ENCODE measurements at regions not wholly inside any gene's neighbourhood (a gene's known extent, or its start where the extent isn't known, plus 50 kb on each side); places are given as distances from the start of the nearest gene placed in this dataset.
"Not testable (repeated sequence)": the region's sequence is repeated elsewhere in the genome, so short reads cannot be mapped to it uniquely, and the experiment has no call there.

- H3K27me3 ChIP-seq (ENCODE audit: control insufficient read depth in 2 of 2, insufficient read depth in 1 of 2, low read length in 1 of 2), result peaks cover 0 to 5% of the 10 kb centered on the region in 2 donors
- no peak overlapping the region for H3K27ac ChIP-seq (ENCODE audit: low read depth in 1 of 2, low read length in 1 of 2)
- no peaks in the 10 kb centered on the region for H3K4me1 ChIP-seq (ENCODE audit: control insufficient read depth in 2 of 2, insufficient read depth in 2 of 2, low read length in 2 of 2)
- no peaks in the 10 kb centered on the region for H3K9me3 ChIP-seq (ENCODE audit: control insufficient read depth in 2 of 2, insufficient read depth in 1 of 2, low read length in 1 of 2)
- WGBS, result 91% methylated on average over 11 of the region's 11 CpGs
- H3K36me3 ChIP-seq (ENCODE audit: control insufficient read depth in 2 of 2, insufficient read depth in 2 of 2, low read length in 1 of 2), result no peaks in the 10 kb centered on the region
- H3K4me3 ChIP-seq (ENCODE audit: low read length in 2 of 2), result no peak overlapping the region
- no peak for DNase-seq (ENCODE audit: low read depth in 6 of 9, low spot score in 9 of 9)
Measured at GRCh38 chr11:69218946-69219720, 63.4 kb downstream of the SMIM38 start.

- H3K27me3 ChIP-seq (ENCODE audit: control insufficient read depth in 2 of 2, insufficient read depth in 1 of 2, low read length in 1 of 2), result peaks cover 0 to 5% of the 10 kb centered on the region in 2 donors
- no peaks in the 10 kb centered on the region for H3K36me3 ChIP-seq (ENCODE audit: control insufficient read depth in 2 of 2, insufficient read depth in 2 of 2, low read length in 1 of 2)
- H3K27ac ChIP-seq (ENCODE audit: low read depth in 1 of 2, low read length in 1 of 2), result no peak overlapping the region
- H3K4me1 ChIP-seq (ENCODE audit: control insufficient read depth in 2 of 2, insufficient read depth in 2 of 2, low read length in 2 of 2), result no peaks in the 10 kb centered on the region
- no peak for DNase-seq (ENCODE audit: low read depth in 6 of 9, low spot score in 9 of 9)
- no peaks in the 10 kb centered on the region for H3K9me3 ChIP-seq (ENCODE audit: control insufficient read depth in 2 of 2, insufficient read depth in 1 of 2, low read length in 1 of 2)
- no peak overlapping the region for H3K4me3 ChIP-seq (ENCODE audit: low read length in 2 of 2)
- 89% methylated on average over 11 of the region's 11 CpGs for WGBS
Measured at GRCh38 chr11:69219991-69220390, 64.3 kb downstream of the SMIM38 start.

- H3K4me3 ChIP-seq (ENCODE audit: low read length in 2 of 2), result no peak overlapping the region
- no peaks in the 10 kb centered on the region for H3K9me3 ChIP-seq (ENCODE audit: control insufficient read depth in 2 of 2, insufficient read depth in 1 of 2, low read length in 1 of 2)
- no peaks in the 10 kb centered on the region for H3K4me1 ChIP-seq (ENCODE audit: control insufficient read depth in 2 of 2, insufficient read depth in 2 of 2, low read length in 2 of 2)
- H3K27ac ChIP-seq (ENCODE audit: low read depth in 1 of 2, low read length in 1 of 2), result no peak overlapping the region
- no peaks in the 10 kb centered on the region for H3K36me3 ChIP-seq (ENCODE audit: control insufficient read depth in 2 of 2, insufficient read depth in 2 of 2, low read length in 1 of 2)
- WGBS, result 97% methylated on average over 13 of the region's 13 CpGs
- DNase-seq (ENCODE audit: low read depth in 6 of 9, low spot score in 9 of 9), result no peak
- H3K27me3 ChIP-seq (ENCODE audit: control insufficient read depth in 2 of 2, insufficient read depth in 1 of 2, low read length in 1 of 2), result peaks cover 0 to 5% of the 10 kb centered on the region in 2 donors
Measured at GRCh38 chr11:69220561-69221051, 64.9 kb downstream of the SMIM38 start.

DNA sequence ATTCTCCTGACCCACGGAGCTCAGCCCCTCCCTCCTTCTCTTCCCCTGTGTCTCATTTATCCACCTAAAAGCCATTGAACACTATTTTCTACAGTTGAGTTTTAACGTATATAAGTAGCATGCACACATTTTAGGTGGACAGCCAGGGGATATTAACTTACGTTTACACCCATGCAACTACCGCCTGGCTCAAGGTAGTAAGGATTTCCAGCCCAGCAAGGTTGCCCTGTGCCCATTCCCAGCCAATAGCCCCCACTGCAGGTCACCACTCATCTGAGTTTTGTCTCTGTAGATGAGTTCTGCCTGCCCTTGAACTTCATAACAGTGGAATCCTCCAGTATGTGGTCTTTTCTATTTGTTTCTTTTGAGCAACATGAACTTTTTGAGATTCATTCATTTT is 65.4 kb downstream of the SMIM38 start:
- WGBS, result 93% methylated on average over 4 of the region's 4 CpGs
- Histone ChIP-seq H3K9me3 (ENCODE audit: control insufficient read depth in 2 of 2, insufficient read depth in 1 of 2, low read length in 1 of 2) (no peaks in the 10 kb centered on the region), H3K36me3 (ENCODE audit: control insufficient read depth in 2 of 2, insufficient read depth in 2 of 2, low read length in 1 of 2) (no peaks in the 10 kb centered on the region), H3K4me3 (ENCODE audit: low read length in 2 of 2) (no peak overlapping the region), H3K4me1 (ENCODE audit: control insufficient read depth in 2 of 2, insufficient read depth in 2 of 2, low read length in 2 of 2) (no peaks in the 10 kb centered on the region), H3K27ac (ENCODE audit: low read depth in 1 of 2, low read length in 1 of 2) (no peak overlapping the region), H3K27me3 (ENCODE audit: control insufficient read depth in 2 of 2, insufficient read depth in 1 of 2, low read length in 1 of 2) (peaks cover 0 to 5% of the 10 kb centered on the region in 2 donors)
- DNase-seq (ENCODE audit: low read depth in 6 of 9, low spot score in 9 of 9), result no peak

DNA sequence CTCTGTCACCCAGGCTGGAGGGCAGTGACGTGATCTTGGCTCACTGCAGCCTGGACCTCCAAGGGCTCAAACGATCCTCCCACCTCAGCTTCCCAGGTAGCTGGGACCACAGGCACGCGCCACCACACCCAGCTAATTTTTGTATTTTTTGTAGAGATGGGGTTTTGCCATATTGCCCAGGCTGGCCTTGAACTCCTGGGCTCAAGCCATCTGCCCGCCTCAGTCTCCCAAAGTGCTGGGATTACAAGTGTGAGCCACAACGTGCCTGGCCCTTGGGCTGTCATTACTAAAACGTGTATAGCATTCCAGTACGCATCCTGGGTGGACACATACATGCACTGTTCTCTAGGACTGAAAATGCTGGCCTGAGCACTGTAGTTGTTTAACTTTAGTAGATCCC is 65.9 kb downstream of the SMIM38 start:
- not testable (repeated sequence) for H3K36me3 ChIP-seq (ENCODE audit: control insufficient read depth in 2 of 2, insufficient read depth in 2 of 2, low read length in 1 of 2); H3K27me3 ChIP-seq (ENCODE audit: control insufficient read depth in 2 of 2, insufficient read depth in 1 of 2, low read length in 1 of 2); H3K4me1 ChIP-seq (ENCODE audit: control insufficient read depth in 2 of 2, insufficient read depth in 2 of 2, low read length in 2 of 2); H3K9me3 ChIP-seq (ENCODE audit: control insufficient read depth in 2 of 2, insufficient read depth in 1 of 2, low read length in 1 of 2); H3K27ac ChIP-seq (ENCODE audit: low read depth in 1 of 2, low read length in 1 of 2); DNase-seq (ENCODE audit: low read depth in 6 of 9, low spot score in 9 of 9); H3K4me3 ChIP-seq (ENCODE audit: low read length in 2 of 2)
- 94% methylated on average over 8 of the region's 8 CpGs for WGBS

DNA sequence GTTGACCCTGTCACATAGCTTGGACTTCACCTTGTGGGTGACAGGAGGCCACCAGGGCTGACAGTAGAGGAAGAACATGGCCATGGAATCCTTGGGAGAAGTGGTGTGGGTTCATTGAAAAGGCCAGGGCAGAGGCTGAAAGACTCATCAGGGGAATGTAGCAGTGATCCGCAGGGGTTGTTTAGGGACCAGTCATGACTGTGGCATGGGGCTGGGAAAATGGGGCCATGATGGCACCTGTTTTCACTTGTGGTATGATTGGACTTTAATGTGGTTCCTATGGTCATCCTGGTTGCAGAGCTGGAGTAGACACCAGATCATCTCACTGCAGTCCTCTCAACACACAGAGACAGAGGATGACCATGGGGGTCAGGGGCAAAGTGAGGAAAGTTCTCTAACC is 66.7 kb upstream of the MYEOV start:
- no peak for DNase-seq (ENCODE audit: low read depth in 6 of 9, low spot score in 9 of 9)
- H3K36me3 ChIP-seq (ENCODE audit: control insufficient read depth in 2 of 2, insufficient read depth in 2 of 2, low read length in 1 of 2), result no peaks in the 10 kb centered on the region
- no peaks in the 10 kb centered on the region for H3K9me3 ChIP-seq (ENCODE audit: control insufficient read depth in 2 of 2, insufficient read depth in 1 of 2, low read length in 1 of 2)
- no peak overlapping the region for H3K4me3 ChIP-seq (ENCODE audit: low read length in 2 of 2)
- H3K27me3 ChIP-seq (ENCODE audit: control insufficient read depth in 2 of 2, insufficient read depth in 1 of 2, low read length in 1 of 2), result no peaks in the 10 kb centered on the region
- WGBS, result 95% methylated on average over 1 of the region's 1 CpG
- H3K27ac ChIP-seq (ENCODE audit: low read depth in 1 of 2, low read length in 1 of 2), result no peak overlapping the region
- H3K4me1 ChIP-seq (ENCODE audit: control insufficient read depth in 2 of 2, insufficient read depth in 2 of 2, low read length in 2 of 2), result no peaks in the 10 kb centered on the region

- Histone ChIP-seq H3K4me1 (ENCODE audit: control insufficient read depth in 2 of 2, insufficient read depth in 2 of 2, low read length in 2 of 2) (no peaks in the 10 kb centered on the region), H3K27me3 (ENCODE audit: control insufficient read depth in 2 of 2, insufficient read depth in 1 of 2, low read length in 1 of 2) (no peaks in the 10 kb centered on the region), H3K27ac (ENCODE audit: low read depth in 1 of 2, low read length in 1 of 2) (no peak overlapping the region), H3K36me3 (ENCODE audit: control insufficient read depth in 2 of 2, insufficient read depth in 2 of 2, low read length in 1 of 2) (no peaks in the 10 kb centered on the region), H3K4me3 (ENCODE audit: low read length in 2 of 2) (no peak overlapping the region), H3K9me3 (ENCODE audit: control insufficient read depth in 2 of 2, insufficient read depth in 1 of 2, low read length in 1 of 2) (no peaks in the 10 kb centered on the region)
- WGBS, result 92% methylated on average over 4 of the region's 4 CpGs
- no peak for DNase-seq (ENCODE audit: low read depth in 6 of 9, low spot score in 9 of 9)
Measured at GRCh38 chr11:69229511-69229910, 64.4 kb upstream of the MYEOV start.

GRCh38 chr11:69230856-69231425 is 63.0 kb upstream of the MYEOV start:
- Histone ChIP-seq H3K4me3 (ENCODE audit: low read length in 2 of 2) (no peak overlapping the region), H3K27ac (ENCODE audit: low read depth in 1 of 2, low read length in 1 of 2) (no peak overlapping the region), H3K27me3 (ENCODE audit: control insufficient read depth in 2 of 2, insufficient read depth in 1 of 2, low read length in 1 of 2) (no peaks in the 10 kb centered on the region), H3K9me3 (ENCODE audit: control insufficient read depth in 2 of 2, insufficient read depth in 1 of 2, low read length in 1 of 2) (no peaks in the 10 kb centered on the region), H3K4me1 (ENCODE audit: control insufficient read depth in 2 of 2, insufficient read depth in 2 of 2, low read length in 2 of 2) (no peaks in the 10 kb centered on the region), H3K36me3 (ENCODE audit: control insufficient read depth in 2 of 2, insufficient read depth in 2 of 2, low read length in 1 of 2) (no peaks in the 10 kb centered on the region)
- DNase-seq (ENCODE audit: low read depth in 6 of 9, low spot score in 9 of 9), result no peak
- 90% methylated on average over 9 of the region's 9 CpGs for WGBS

- H3K27ac ChIP-seq (ENCODE audit: low read depth in 1 of 2, low read length in 1 of 2), result no peak overlapping the region
- no peaks in the 10 kb centered on the region for H3K36me3 ChIP-seq (ENCODE audit: control insufficient read depth in 2 of 2, insufficient read depth in 2 of 2, low read length in 1 of 2)
- no peaks in the 10 kb centered on the region for H3K27me3 ChIP-seq (ENCODE audit: control insufficient read depth in 2 of 2, insufficient read depth in 1 of 2, low read length in 1 of 2)
- 91% methylated on average over 9 of the region's 9 CpGs for WGBS
- H3K4me3 ChIP-seq (ENCODE audit: low read length in 2 of 2), result no peak overlapping the region
- H3K9me3 ChIP-seq (ENCODE audit: control insufficient read depth in 2 of 2, insufficient read depth in 1 of 2, low read length in 1 of 2), result no peaks in the 10 kb centered on the region
- no peak for DNase-seq (ENCODE audit: low read depth in 6 of 9, low spot score in 9 of 9)
- no peaks in the 10 kb centered on the region for H3K4me1 ChIP-seq (ENCODE audit: control insufficient read depth in 2 of 2, insufficient read depth in 2 of 2, low read length in 2 of 2)
Measured at GRCh38 chr11:69231466-69232018, 62.4 kb upstream of the MYEOV start.

Data from thymus (tissue), 11 donors.